Stimulated activated CD8-positive, alpha-beta memory T cell treated with anti-CD3 and anti-CD28 coated beads, Interleukin-4, amount 100 ng/mL, for 24 hours (primary cell): ENCODE measurements at regions not wholly inside any gene's neighbourhood (a gene's known extent, or its start where the extent isn't known, plus 50 kb on each side); places are given as distances from the start of the nearest gene placed in this dataset.

Experiments used
- DNase-seq: peaks from one replicate; pipeline ENCODE4 v3.0.0-alpha.2; 2020; ENCODE audit warnings: low read depth

DNA sequence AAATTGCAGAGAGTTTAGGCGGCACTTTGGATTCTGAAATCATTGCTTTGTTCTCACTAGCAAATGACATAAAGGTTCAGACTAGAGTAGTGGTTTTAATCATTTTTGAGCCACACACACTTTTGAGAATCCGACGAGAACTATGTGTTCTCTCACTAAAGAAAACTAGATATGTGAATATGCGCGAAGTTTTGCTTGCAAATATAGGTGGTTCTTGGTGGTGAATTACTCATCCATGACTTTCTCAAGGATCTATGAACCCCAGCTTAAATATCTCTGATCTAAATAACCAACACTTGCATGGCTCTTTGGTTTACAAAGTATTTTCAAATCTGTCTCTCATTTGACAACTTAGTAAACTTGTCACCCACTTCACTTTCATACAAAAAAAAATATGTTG lies 54.8 kb downstream of the NOG start:
- no peak for DNase-seq

DNA sequence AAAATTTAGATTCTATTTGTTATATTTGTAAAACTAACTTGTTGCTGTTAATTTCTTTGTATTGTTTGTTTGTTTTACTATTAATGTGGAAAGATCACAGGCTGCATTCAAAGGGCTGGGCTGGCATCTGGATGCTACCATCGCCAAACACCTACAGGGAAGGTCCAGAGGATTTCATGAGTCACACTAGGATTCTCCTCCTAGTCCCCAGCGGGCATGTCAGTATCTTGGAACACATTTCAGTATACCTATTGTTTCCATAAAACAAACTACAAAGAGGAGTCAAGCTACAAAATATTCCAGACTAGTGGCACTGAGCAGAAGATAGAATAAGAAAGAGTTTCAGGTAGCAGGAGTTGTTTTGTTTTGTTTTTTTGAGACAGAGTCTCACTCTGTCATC lies 55.3 kb downstream of the NOG start:
- no peak for DNase-seq

DNA sequence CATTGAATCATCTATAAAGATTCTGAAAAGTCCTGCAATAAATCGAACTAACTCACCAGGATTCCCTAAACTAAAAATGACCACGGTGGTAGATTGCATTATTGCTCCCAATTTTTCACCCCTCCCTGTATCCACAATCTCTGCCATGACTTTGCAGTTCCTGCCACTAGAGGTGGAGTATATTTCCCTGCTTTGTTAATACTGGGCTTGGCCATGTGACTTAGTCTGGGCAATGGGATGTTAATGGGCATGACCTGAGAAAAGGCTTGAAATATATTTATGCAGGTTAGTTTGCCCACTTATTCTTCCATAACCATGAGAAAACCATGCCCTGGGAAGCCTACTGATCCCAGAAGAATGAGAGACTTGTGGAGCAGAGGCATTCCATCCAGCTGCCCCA lies 59.1 kb downstream of the NOG start:
- no peak for DNase-seq

DNA sequence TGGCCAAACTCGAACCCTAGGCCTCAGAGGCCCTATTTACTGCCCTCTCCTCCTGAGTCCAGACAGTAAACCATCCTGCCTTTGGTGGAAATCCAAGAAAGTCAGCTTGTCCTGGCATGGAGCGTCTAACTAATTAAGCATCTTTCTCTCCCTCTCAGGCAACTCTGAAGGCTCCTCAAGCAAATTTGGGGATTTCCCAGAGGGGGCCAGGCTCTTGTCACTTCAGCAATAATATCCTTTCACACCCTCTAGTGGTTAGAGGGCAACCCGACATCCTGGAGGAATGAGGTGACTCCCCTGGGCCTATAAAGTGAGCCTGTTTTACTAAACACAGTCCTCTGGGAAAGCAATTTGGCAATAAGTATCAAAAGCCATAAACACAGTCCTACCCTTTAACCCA lies 60.4 kb downstream of the NOG start:
- DNase-seq = peak; percentile 20

DNA sequence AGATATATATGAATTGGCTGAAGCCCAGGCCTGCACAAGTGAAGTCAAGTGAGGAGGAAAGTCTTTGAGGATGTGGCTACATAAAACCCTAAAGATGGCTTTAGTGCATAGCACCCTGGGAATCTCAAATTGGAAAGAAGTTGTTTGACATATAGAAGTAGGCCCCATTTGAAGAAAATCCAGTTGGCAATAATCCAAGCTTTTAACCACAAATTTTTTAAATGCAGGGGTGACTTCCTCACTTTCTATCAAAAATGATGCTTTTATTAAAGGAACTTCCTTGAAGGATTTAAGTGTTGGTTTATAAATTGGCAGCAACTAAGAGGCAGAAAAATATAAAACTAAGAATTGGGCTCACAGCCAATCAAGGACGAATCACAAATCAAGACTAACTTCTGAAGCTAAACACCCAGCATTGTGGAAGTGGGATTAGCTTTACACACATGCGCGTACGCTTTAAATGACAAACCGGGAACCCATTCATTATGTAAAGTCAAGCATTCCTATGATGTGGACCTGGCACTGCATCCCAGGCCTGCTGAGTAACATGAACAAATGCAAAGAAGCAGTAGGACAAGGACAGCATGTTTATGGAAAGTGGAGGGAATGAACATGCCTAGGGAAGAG lies 63.3 kb downstream of the NOG start:
- DNase-seq = no peak

DNA sequence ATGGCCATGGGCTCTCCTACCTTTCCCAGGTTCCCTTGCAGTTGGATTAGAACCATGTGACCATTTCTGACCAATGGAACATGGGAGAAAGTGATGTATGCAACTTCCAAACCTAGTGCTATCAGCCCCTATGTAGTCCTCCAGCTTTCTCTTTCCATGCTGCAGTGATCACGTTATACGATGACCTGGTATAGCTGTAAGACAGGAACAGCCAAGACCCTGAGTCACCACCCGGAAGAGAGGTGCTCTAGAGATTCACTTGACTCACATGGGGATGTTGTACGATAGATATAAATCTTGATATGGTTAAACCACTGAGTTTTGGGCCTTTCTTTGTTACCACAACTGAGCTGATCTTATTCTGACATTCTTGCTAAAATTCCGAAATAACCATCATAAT lies 65.1 kb downstream of the NOG start:
- no peak for DNase-seq

DNA sequence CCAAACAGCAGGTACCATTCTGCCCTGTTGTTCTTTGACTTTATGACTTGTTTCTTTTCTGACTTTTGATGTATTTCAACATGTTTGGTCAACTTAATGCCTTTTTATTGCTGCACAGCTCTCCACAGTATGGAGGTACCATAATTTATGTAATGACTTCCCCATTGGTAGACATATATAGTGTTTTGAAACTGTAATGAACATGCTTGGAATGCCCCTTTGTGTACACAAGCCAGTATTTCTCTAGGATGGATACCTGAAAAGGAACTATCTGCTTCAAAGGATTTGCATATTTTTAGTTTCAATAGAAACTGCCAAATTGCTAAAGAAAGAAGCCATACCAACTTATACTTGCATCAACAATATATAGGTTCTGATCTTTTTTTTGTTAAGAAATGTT lies 66.1 kb downstream of the NOG start:
- no peak for DNase-seq

DNA sequence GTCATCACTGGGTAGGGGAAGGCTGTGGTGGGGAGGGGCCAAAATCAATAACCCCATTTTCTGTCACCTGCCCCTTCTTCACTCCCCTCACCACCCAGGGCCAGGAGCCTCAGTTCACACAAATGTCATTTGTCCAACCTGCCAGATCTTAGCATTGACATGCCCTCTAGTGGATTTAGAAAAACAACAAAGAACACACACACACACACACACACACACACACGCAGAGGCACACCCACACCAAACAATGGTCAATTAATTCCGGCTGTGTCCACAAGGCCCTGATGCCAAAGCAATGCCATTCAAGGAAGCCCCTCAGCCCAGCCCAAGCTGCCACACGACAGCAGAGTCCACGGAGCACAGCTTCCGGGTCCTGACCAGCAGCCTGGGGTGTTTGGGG lies 68.4 kb downstream of the NOG start:
- no peak for DNase-seq

DNA sequence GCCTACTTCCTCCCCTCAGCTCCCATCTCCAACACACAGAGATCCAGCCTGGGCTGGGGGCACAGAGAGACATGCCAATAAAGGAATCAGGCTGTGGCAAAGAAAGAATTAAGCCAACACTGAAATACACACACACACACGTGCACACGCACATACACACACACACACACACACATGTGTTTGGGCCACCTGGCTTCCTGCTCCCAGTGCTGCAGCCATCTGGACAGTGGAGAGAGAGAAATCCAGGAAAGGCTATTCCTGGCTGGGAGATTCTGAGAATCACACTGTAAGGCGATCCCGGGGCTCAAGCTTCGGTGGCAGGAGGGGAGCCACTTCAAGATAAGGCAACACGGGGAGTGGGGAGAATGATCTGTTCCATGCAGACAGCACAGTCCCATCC lies 72.4 kb downstream of the NOG start:
- no peak for DNase-seq

DNA sequence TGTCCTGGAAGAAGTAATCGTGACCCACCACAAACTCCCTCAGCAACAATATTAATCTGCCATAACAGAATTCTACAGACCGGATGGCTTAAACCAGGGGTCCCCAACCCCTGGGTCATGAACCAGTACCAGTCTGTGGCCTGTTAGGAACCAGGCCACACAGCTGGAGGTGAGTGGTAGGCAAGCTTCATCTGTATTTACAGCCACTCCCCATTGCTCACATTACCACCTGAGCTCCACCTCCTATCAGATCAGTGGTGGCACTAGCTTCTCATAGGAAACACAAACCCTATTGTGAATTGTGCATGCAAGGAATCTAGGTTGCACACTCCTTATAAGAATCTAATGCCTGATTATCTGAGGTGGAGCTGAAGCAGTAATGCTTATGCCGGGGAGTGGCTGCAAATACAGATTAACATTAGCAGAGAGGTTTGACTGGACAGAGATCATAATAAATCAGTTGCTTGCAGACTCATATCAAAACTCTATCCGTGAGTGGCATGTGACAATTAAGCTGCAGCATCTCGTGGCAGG lies 74.5 kb downstream of the NOG start:
- DNase-seq = no peak

DNA sequence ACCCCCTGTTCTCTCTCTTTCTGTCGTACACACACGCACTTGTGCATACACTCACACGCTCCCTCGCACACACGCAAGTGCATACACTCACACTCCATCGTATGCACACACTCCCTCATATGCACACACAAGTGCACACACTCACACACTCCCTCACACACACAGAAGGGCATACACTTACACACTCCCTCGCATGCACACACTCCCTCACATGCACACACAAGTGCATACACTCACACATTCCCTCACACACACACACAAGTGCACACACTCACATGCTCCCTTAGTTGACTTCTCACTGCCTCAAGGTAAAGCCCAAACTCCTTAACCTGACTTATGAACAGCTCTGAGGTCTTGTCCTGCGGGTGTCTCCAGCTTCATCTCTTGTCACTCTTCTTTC lies 78.7 kb downstream of the NOG start:
- no peak for DNase-seq

DNA sequence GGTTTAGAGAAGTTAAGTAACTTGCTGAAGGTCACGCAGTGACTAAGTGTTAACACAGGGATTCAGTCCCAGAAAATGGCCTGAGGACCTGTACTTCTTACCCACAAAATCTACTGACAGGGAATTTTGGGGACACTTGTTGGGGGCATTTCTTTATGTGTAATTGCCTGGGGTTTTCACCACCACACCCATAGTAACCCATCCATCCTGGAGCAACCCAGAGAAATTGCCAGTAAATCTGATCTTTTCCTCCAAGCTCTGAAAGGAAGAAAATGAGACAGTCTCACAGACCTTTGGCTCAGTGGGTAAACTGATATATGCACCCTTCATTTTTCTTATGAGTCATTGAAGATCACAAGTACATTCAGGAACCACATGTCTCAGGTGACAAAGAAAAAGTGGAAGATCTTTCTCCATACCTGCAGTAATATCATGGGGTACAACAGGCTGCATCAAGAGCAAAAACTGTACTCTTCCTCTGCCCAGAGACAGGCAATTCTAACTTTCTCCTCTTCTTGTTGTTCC lies 81.0 kb downstream of the NOG start:
- DNase-seq = no peak

DNA sequence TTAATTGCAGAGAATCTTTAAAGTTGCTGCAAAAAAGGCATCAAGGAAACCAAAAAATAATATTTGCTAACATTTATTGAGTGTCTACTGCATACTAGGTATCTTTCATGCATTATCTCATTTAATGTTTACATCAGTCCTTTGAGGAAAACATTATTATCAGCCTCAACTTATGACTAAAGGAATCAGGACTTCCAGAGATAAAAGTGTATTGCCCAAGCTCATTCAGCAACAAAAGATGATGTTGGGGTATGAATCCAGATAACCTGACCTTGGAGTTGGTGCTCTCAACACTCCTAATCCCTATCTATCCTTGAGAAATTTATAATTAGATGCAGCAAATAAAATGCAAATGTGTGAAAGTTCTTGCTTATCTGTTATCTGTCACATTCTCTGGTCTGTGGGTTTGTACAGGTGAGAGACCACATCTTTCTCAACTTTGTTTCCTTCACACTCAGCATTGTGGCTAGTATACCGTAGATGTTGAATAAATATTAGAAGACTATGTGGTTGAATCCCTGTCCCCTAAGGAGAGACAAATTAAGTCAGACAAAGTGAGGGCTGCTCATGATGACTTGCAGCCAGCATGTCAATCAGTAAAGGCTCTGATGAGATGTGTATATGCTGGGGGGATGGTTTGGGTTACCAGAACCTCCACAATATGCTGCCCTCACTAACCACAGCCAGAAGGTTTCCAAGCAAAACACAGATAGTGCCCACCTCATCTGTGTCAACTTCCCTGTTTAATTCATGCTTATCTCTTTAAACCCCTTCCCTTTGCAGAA lies 82.6 kb downstream of the NOG start:
- DNase-seq = no peak

DNA sequence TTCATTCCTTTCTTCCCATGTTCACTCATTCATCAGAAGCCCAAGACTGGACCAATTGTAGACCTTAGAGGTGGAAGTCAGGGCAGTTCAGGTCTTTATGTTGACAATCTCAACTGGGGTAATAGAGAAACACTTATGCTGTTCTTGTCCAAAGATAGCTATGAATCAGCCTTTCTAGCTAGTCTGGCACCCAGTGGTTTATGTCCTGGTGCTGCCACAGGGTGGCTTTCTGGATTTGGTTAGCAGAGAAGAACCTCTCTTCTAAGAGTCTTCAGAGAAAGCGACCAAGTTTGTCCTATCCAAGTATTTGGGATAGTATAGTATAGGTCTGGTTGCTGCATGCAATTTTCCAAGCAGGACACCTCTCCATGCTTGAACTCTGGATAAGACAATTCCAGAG lies 83.3 kb downstream of the NOG start:
- DNase-seq = no peak

DNA sequence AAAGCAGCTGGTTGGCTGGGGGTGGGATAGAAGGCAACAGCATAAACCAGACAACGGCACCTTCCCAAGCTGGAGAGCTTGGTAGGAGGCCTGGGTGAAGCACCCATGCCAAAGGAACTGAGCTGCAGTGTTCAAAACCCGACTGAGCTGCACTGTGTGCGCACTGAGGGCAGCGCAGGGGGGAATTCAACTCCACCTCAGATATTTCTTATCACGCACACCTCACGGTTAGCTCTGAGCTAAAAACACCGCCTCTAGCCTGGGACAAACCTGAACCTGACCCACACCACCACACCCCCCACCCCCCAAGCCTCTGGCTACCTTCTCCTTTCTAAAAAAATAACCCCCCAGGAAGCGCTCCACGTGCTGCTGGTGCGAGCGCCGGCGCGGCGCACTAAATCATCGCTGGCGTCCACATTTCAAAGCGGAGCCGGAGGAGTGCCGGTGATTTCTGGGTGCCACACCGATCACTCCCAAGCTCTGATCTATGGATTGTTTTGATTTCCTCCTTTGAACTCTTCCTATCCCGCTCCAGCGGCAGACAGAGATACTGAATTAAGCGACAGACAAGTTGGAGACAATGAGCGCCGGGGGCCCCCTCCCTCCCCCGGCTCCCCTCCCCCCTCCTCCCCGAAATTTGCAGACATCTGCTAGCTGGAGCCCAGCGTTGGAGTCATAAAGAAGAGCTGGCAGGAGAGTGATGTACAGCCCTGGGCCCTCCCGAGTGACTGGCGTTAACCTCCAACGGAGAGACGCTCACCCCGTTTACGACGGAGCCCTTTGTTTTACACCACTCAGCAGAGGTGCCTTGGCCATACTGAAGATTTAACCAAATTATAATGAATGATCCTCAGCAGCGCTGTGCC lies 85.0 kb downstream of the NOG start:
- DNase-seq = no peak

DNA sequence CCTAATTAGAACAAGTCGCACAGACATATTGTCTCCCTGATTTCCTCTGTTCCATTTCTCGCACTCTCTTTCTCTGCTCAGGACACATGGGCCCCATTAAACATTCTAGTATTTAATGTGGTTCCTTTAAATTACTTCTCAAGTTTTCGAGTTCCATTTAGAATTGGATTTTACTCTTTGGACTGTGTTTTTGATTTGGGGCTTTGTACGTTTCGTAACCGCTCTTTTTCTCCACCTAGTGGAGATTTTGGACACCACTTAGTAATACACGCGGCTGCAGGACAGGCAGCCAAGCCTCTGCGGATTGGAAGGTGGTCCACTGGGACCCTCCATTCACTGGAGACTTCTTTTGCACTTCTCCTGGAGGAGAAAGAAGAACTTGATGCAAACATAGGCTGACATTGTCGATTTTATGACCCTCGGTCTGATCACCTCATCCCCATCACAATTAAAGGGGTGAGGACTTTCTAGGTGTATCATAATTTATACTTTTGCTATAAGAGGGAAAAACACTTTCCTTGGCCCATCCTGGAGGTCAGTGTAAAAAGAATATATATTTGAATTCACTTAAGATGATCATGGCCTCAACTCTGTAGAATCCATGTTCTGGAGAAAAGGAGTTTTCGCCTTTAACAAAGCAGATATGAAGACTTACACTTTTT lies 85.7 kb downstream of the NOG start:
- DNase-seq = no peak

DNA sequence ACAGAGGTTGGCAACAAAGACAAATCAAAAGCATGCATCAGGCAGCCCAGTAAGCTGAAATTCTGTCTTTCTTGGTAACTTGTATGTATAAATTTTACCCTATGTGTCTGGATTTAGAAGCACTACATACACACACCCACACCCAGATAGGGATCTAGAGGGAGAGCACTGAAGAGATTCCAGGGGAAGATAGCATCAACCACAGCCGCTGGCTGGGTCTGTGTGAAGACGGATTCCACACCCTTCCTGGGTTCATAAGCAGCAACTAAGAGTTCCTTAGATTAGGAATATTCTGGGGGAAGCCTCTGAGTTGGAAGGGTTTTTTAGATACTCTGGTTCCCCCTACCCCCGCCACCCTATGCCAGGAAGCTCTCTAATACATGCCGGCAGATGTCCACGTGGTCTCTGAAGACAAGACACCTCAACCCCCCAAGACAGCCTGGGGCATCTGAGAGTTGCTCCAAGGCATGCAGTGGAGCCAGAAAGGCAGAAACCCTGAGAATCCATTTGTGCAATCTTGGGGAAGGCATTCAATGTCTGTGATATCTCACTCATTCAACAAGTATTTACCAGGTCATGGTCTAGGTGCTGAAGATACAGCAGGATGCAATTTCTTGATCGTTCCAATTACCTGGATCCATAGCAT lies 86.4 kb downstream of the NOG start:
- no peak for DNase-seq

DNA sequence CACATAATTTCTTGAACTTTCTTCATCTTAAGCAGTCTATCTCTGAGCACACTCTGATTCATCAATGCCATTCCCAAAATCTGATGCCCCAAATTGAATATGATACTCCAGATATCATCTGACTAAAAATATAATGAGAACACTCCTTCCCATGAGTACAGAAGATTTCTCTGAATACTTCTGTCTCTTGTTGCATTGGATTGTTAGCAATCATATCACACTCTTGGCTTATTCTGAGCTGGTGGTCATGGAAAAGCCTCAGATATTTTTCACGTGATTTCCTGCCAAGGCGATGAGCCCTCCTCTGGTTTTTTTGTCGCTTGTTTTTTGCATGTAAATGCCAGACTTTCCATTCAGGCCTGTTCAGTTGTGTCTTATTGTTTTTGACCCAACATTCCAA lies 87.2 kb downstream of the NOG start:
- no peak for DNase-seq

DNA sequence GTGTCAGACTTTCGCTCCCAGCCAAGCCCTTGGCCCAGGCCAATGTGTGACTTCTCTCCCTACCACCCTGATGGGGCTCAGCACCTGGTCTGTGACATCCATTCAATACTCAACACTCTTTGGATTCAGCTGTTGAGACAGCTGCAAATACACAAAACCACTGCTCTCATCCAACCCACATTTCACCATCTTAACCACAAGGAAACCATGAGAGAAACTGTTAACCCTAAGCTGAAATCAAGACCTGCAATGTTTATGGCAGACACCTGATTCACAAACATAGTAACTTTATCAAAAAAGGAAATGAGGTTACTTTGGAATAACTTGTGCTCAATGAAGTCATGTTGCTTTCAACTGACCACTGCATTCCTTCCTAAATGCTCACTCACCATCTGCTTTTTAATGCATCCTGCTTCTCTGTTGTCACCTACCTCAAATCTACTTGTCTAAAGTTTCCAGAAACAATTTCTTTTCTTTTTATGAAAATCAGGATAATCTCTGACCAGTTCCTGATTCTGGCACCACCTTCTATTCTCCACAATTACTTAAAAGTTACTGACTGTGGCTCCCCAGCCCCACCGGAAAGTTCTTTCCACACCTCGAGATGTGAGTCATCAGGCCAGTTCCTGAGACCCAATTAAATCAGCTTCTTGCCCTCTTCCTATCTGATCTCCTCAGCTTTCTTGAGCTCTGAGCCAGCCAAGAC lies 88.2 kb downstream of the NOG start:
- DNase-seq = no peak

DNA sequence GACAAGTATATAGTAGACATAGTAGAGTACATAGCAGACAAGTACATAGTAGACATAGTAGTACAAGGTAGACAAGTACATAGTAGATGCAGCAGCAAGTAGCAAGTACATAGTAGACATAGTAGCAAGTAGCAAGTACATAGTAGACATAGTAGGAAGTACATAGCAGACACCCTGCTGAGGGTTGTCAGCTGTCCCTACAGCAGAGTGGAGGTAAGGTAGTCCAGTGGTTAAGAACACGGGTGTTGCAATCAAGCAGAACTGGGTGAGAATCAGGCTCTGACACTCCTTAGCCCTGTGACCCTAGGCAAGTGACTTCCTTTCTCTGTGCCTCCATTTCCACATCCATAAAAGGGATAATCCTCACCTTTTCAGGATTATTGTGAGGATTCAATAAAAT lies 94.7 kb downstream of the NOG start:
- no peak for DNase-seq
